NCI-H82 (cell line): ENCODE measurements at regions not wholly inside any gene's neighbourhood (a gene's known extent, or its start where the extent isn't known, plus 50 kb on each side); places are given as distances from the start of the nearest gene placed in this dataset.
"Not testable (repeated sequence)": the region's sequence is repeated elsewhere in the genome, so short reads cannot be mapped to it uniquely, and the experiment has no call there.

Experiments
- DNase-seq: peaks from one replicate; lab custom pipeline; 2025; lab: John Stamatoyannopoulos, UW

DNA sequence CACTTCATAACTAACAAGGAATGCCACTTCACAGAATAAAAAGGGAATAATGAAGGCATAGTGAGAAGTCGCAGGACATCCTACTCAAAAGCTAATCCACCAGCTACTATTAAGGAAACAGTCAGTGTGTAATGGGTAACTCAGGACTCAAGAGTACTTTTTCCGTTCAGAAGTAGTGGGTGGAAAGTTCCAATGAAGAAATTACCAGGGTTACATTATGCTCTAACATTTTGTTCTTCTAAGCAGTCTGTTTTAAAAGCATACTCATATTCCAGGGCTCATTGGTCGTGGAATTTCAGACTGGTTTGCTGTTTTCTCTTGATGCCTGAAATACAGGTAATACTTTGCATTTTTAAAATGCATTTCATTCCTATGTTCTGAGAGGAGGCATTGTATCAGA is 222.4 kb upstream of the IRS2 start:
- no peak for DNase-seq

DNA sequence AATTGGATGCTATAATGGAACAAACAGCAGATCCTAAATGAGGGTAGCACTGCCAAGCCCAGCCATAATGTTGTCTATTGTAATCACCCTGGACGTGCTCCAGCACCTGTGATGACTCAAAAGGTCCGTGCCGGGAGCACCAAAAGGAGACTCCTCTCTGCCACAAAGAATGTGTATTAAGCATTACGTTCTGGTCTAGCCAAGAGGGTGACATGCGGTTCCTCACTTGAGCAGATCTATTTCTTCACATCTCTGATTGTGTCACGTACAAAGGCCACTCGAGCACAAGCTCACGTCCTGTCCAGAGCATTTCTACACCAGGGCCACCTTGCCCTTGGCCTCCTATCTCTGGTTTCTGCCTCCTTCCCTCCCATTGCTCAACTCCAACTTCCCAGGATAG is 219.9 kb upstream of the IRS2 start:
- DNase-seq: no peak

DNA sequence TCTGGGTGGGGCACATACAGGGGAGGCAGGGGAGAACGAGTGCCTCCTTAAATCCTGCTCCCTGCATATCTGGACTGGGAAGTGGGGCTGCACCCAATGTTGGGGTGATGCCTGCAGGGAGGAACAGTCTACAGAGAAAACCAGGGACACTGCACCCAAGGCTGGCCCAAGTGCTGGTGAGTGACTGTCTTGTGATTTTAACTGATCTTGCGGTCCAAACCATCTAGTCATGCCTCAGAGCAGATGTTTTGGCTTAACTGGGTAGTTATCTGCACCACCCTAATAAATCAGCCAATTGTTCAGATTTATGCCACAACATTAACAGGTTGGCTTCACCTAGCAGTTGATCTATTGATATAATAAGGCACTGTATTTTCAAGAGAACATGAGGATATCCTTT is 219.2 kb upstream of the IRS2 start:
- no peak for DNase-seq

- no peak for DNase-seq
Measured at GRCh38 chr13:110004814-110005213, 218.4 kb upstream of the IRS2 start.

GRCh38 chr13:110001670-110002275 is 215.4 kb upstream of the IRS2 start:
- DNase-seq: no peak

DNA sequence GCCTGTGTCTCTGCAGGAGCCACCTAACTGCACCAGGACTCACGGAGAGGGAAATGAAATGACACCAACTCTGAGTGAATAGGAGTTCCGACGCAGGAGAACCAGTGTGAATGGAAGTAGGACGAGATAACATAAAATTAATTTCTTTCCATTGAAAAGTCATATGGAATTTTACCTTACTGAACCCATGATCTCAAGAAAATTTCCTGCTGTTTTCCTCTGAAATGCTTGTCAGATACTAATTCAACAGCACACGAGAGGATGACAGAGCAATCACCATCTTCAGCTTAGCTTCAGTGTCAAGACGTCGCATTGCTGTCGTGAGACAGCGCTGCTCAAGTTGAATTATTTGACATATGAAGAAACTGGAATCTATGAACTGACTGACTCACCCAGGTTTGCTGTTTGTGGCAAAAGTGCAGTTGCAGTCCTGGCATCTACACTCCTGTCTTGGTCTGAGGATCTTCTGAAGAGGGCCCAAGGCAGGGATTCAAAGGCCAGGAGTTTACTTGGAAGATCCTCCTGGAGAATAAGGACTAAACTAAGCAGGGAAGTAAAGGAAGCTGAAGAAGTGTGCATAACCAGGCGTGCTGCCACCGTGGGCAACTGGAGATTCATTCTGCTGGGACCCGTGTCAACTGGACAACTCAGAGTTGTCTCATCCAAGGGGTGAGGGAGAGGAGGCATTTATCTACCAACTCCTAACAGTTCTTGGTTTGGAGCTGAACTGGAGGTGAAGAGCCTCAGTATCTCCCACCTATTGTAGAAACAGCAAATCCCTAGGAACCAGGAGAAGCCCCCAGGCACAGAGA is 214.4 kb upstream of the IRS2 start:
- no peak for DNase-seq

DNA sequence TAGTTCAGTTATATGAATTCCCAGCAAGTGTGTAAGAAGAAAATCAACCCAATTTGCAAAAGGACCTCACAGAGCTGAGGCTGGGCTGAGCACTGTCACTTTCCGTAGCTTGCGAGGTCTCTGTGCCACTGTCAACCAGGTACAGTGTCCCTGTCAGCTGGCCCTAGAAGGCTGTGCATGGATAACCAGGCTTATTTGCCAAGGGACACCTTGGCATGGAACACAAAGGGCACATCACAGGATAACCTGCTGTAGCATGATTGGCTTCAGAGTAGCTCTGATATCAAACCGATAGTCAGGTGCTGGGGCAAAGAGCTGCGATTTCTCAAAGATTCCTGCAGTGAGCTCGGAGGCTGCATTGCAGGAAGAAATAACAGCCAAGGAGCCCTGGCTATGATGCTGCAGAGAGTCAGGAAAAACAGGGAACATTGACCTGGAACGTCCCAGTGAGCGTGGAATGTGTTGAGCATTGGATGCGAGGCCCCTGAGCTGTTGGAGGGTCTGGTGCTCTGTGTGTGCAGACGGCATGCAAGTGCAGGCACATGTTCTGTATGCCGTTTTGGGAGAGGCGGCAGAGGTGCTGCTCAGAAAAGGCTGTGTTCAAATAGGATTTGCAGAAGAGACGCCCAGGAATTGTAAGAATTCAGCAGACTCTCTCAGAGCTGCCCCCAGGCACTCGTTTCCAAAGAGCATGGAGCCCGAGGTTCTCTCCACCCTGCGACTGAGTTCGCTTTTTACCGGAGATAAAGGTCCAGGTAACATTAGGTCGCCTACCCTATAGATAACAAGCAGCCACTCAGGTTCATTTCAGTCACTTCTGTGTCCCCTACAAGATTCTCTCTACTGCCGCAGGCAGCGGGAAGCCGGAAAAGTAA is 213.5 kb upstream of the IRS2 start:
- DNase-seq: no peak

GRCh38 chr13:109998684-109999533 is 212.5 kb upstream of the IRS2 start:
- DNase-seq: no peak

GRCh38 chr13:109998037-109998436 is 211.7 kb upstream of the IRS2 start:
- DNase-seq: no peak

DNA sequence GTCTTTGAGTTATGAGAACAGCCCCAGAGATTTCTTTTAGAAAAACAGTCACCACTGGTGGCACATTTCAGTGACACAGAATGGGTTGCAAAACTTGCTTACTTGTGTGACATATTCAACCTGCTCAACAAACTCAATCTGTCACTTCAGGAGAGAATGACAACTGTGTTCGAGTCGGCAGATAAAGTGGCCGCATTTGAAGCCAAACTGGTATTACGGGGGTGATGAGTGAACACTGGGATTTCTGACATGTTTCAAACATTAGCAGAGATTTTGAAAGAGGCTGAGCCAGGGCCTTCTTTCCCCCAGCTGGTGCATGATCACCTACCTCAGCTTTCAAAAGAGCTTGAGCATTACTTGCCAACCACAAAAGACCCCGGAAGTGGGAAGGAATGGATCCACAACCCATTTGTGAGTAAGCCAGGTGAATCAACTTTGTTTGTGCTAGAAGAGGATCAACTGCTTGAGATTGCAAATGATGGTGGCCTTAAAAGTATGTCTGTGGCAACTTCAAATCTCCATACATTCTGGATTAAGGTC is 210.7 kb upstream of the IRS2 start:
- not testable (repeated sequence) for DNase-seq

DNA sequence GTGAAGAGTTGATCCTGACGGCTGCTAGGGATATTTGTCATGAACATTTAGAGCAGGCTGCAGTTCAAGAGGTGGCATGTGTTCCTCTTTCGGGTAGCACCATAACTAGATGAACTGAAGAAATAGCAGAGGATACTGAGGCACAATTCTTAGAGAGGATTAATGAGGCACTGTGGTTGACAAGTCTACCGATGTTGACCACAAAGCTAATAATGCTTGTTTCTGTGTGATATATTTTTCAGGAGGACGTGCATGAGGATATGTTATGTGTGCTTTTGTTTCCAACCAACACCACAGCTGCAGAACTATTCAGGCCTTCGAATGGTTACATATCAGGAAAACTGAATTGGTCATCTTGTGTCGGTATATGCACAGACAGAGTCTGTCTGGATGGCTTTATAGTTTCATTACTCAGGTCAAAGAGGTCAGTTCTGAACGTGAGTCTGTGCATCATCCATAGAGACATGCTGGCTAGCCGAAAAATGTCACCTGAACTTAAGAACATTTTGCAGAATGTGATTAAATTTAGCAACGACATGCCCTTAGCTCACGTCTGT is 210.1 kb upstream of the IRS2 start:
- DNase-seq: no peak

- no peak for DNase-seq
Measured at GRCh38 chr13:109995578-109995977, 209.2 kb upstream of the IRS2 start.

GRCh38 chr13:109990296-109990695 is 203.9 kb upstream of the IRS2 start:
- DNase-seq: no peak

DNA sequence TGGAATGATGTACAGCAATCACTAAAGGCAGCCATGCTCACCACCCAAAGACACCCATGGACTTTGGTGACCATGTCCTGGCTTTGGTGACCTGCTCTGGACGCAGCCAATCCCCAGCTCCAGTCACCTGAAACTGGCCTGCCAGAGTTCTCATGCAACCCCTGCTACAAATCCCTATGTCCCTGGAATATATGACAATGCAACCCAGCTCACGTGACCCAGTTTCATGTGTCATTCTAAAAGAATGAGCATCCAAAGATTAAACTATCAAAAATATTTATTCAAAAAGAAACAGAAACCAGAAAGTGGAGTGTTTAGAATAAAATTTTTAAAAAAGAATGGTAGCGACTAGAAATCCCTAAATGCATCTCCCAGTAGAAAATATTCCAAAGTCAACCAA is 203.3 kb upstream of the IRS2 start:
- DNase-seq: no peak

- no peak for DNase-seq
Measured at GRCh38 chr13:109989155-109989554, 202.8 kb upstream of the IRS2 start.

- no peak for DNase-seq
Measured at GRCh38 chr13:109986851-109987250, 200.5 kb upstream of the IRS2 start.

DNA sequence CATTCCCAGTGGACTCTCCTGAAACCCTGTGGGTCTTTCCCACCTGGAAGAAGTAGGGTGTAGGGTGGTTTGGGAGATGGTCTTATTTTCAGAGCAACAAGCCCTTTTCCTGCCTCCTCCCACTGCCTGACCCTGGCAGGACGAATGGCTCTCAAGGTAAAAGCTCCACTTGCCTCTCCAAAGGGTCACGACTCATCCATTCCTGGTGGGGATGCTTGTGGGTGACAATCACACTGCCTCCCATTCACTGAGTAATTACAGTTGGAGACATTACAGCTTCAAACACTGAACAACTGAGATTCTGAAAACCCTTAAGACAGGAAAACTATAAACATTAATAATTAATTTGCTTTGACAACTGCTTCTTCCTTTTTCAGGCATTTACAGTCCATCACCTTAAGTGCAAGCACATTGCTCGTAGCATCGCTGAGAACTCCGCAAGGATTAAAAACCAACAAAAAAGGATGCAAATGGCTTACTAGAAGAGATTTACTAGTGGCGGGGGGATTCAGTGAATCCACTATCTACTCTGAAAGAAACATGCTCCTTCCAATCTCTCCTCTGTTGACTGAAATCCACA is 199.6 kb upstream of the IRS2 start:
- no peak for DNase-seq

DNA sequence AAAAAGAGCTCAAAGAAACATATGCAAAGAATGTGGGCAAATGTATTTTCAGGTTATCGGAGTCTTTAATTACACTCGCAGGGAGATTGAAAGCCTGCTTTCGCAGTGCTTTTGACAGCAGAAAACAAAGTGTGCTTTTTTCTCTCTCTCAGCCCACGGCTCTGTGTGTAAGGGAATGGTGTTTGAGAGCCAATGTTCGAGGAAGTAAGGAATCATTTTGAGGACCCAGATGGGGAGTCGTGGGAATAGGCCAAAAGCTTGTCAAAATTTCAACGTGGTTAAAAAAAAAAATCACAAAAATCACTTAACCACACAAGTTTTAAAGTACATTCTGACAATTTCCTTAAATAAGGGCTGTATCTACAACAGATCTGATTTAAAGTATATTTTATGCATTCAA is 197.1 kb upstream of the IRS2 start:
- DNase-seq: no peak

DNA sequence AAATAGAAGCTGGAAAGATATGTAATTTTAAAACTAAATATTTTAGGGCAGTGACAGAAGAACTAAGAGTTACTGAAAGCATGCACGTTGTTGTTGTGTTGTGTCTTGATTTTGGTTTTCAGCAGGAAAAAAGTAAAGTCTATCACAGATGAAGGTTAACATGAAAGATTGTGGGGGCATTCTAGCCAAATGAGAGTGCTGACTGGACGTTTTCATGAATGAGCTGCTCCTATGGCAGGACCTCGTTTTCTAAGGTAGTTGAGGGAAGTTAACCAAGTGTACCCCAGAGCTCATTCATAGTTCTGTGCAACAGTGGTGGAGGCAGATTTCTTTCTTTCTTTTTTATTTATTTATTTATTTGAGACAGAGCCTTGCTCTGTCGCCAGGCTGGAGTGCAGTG is 194.6 kb upstream of the IRS2 start:
- DNase-seq: no peak

- DNase-seq: not testable (repeated sequence)
Measured at GRCh38 chr13:109979676-109980075, 193.3 kb upstream of the IRS2 start.

DNA sequence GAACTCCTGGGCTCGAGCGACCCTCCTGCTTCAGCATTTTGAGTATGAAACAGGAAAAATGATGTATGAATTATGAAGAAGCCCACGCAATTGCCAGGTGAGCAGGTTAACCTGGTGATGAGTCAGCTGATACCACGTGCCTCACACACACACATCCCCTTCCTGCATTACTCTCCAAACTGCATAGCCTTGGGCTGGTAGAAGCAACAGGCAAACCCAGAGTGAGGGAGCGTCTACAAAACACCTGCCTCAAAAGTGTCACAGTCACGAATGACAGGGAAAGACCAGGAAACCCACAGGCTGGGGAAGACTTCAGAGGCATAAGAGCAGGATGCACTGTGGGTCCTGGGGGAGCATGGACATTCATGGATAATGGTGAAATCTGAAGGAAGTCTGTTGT is 192.8 kb upstream of the IRS2 start:
- no peak for DNase-seq
